Small intestine (tissue), 7 donors: ENCODE measurements at regions not wholly inside any gene's neighbourhood (a gene's known extent, or its start where the extent isn't known, plus 50 kb on each side); places are given as distances from the start of the nearest gene placed in this dataset.
"Not testable (repeated sequence)": the region's sequence is repeated elsewhere in the genome, so short reads cannot be mapped to it uniquely, and the experiment has no call there.

Experiments used
- DNase-seq, 2 donors: peaks; one replicate each; pipeline versions ENCODE4 v3.0.0 to v3.0.0-alpha.2; 2013
- FAIRE-seq: peaks from 2 replicates; lab custom pipeline; 2012; peaks lifted over from hg19 to GRCh38; lab: Jason Lieb, UNC
- H3K27ac ChIP-seq, 3 donors: one replicate each; pipeline ENCODE4 v1.5.1; 2013; ENCODE audit warnings: low read length in 2 of 3, mild to moderate bottlenecking in 2 of 3, control low read depth in 1 of 3, inconsistent platforms in 1 of 3, low read depth in 1 of 3, moderate library complexity in 1 of 3
- H3K27me3 ChIP-seq, 3 donors: one replicate each; pipeline ENCODE4 v1.6.1; 2013; ENCODE audit warnings: low read length in 3 of 3, inconsistent platforms in 1 of 3; ENCODE audit not compliant: control insufficient read depth in 3 of 3, insufficient read depth in 3 of 3
- H3K36me3 ChIP-seq, 3 donors: one replicate each; pipeline ENCODE4 v1.6.1; 2013; ENCODE audit warnings: low read length in 3 of 3, inconsistent platforms in 1 of 3, low read depth in 1 of 3, mild to moderate bottlenecking in 1 of 3, moderate library complexity in 1 of 3; ENCODE audit not compliant: control insufficient read depth in 3 of 3, insufficient read depth in 2 of 3
- H3K4me1 ChIP-seq, 3 donors: one replicate each; pipeline ENCODE4 v1.6.1; 2013; ENCODE audit warnings: low read length in 2 of 3, inconsistent platforms in 1 of 3, low read depth in 1 of 3, mild to moderate bottlenecking in 1 of 3, moderate library complexity in 1 of 3; ENCODE audit not compliant: control insufficient read depth in 3 of 3, insufficient read depth in 2 of 3
- H3K4me3 ChIP-seq, 3 donors: one replicate each; pipeline ENCODE4 v1.5.1; 2013; ENCODE audit warnings: low read length in 3 of 3, control low read depth in 1 of 3, inconsistent platforms in 1 of 3, low read depth in 1 of 3, mild to moderate bottlenecking in 1 of 3, moderate library complexity in 1 of 3
- H3K9me3 ChIP-seq, 2 donors: one replicate each; pipeline ENCODE4 v1.6.1; 2013; ENCODE audit warnings: low read depth in 1 of 2, low read length in 1 of 2; ENCODE audit not compliant: control insufficient read depth in 2 of 2, insufficient read depth in 1 of 2
- WGBS, 3 donors: extraction: QIAGEN DNeasy Blood & Tissue Kit; methylation state at CpG; one replicate each; pipeline ENCODE4 v1.1.7; 2013; 5-methylcytosine and 5-hydroxymethylcytosine counted together
- donor health status: healthy with polysubstance abuse.
- donor health status: control.
- donor health status: control.
- donor health status: Bipolar disorder and iron deficiency.
- donor health status: healthy.

- DNase-seq, result no peak
Measured at GRCh38 chr22:48719978-48720661, 1107.6 kb downstream of the BRD1 start.

GRCh38 chr22:48718818-48719500 is 1108.7 kb downstream of the BRD1 start:
- Histone ChIP-seq H3K27me3 (no peaks in the 10 kb centered on the region), H3K9me3 (no peaks in the 10 kb centered on the region), H3K4me3 (no peak overlapping the region), H3K36me3 (no peaks in the 10 kb centered on the region), H3K4me1 (no peaks in the 10 kb centered on the region), H3K27ac (no peak overlapping the region)
- DNase-seq (no peak), FAIRE-seq (no peak)
- WGBS, 3 donors, result 65 to 71% (median 66%) methylated on average over 22 of the region's 22 CpGs

More at GRCh38 chr22:48719978-48720661, 1107.6 kb downstream of the BRD1 start:
- WGBS, 3 donors, result 72 to 85% (median 84%) methylated on average over 23 of the region's 23 CpGs
- no peak for FAIRE-seq
- no peak overlapping the region for H3K4me3 ChIP-seq
- no peaks in the 10 kb centered on the region for H3K36me3 ChIP-seq
- H3K4me1 ChIP-seq, result no peaks in the 10 kb centered on the region
- no peak overlapping the region for H3K27ac ChIP-seq
- H3K9me3 ChIP-seq, result no peaks in the 10 kb centered on the region
- H3K27me3 ChIP-seq, result no peaks in the 10 kb centered on the region

- no peak for FAIRE-seq
- Histone ChIP-seq H3K4me1 (no peaks in the 10 kb centered on the region), H3K9me3 (no peaks in the 10 kb centered on the region), H3K27ac (no peak overlapping the region), H3K36me3 (no peaks in the 10 kb centered on the region), H3K4me3 (no peak overlapping the region), H3K27me3 (no peaks in the 10 kb centered on the region)
- WGBS, 3 donors, result 69 to 78% (median 76%) methylated on average over 31 of the region's 31 CpGs
- DNase-seq, result no peak
Measured at GRCh38 chr22:48717883-48718817, 1109.5 kb downstream of the BRD1 start.

GRCh38 chr22:48717076-48717810 is 1110.4 kb downstream of the BRD1 start:
- Histone ChIP-seq H3K4me1 (no peaks in the 10 kb centered on the region), H3K36me3 (no peaks in the 10 kb centered on the region), H3K9me3 (no peaks in the 10 kb centered on the region), H3K27ac (no peak overlapping the region), H3K27me3 (no peaks in the 10 kb centered on the region), H3K4me3 (no peak overlapping the region)
- WGBS, 3 donors, result 77 to 83% (median 79%) methylated on average over 24 of the region's 24 CpGs
- DNase-seq (no peak), FAIRE-seq (no peak)

GRCh38 chr22:48716154-48716553 is 1111.5 kb downstream of the BRD1 start:
- not testable (repeated sequence) for H3K27ac ChIP-seq, H3K27me3 ChIP-seq, DNase-seq, H3K4me1 ChIP-seq, FAIRE-seq, H3K36me3 ChIP-seq, H3K4me3 ChIP-seq, H3K9me3 ChIP-seq
- WGBS, 3 donors, result 59 to 92% (median 76%) methylated on average over 3 of the region's 3 CpGs

- H3K36me3 ChIP-seq, result no peaks in the 10 kb centered on the region
- H3K27me3 ChIP-seq, result no peaks in the 10 kb centered on the region
- FAIRE-seq (no peak), DNase-seq (no peak)
- no peaks in the 10 kb centered on the region for H3K4me1 ChIP-seq
- no peak overlapping the region for H3K4me3 ChIP-seq
- WGBS, 3 donors, result 75 to 88% (median 81%) methylated on average over 4 of the region's 4 CpGs
- no peaks in the 10 kb centered on the region for H3K9me3 ChIP-seq
- no peak overlapping the region for H3K27ac ChIP-seq
Measured at GRCh38 chr22:48715511-48715910, 1112.2 kb downstream of the BRD1 start.

GRCh38 chr22:48714231-48714630 is 1113.4 kb downstream of the BRD1 start:
- FAIRE-seq, result no peak
- Histone ChIP-seq H3K27me3 (no peaks in the 10 kb centered on the region), H3K4me1 (no peaks in the 10 kb centered on the region), H3K36me3 (no peaks in the 10 kb centered on the region), H3K9me3 (no peaks in the 10 kb centered on the region), H3K4me3 (no peak overlapping the region), H3K27ac (no peak overlapping the region)
- WGBS, 3 donors, result 89 to 91% (median 89%) methylated on average over 9 of the region's 9 CpGs
- no peak for DNase-seq
